ENCODE measurements at regions not wholly inside any gene's neighbourhood (a gene's known extent, or its start where the extent isn't known, plus 50 kb on each side); places are given as distances from the start of the nearest gene placed in this dataset.

DNA sequence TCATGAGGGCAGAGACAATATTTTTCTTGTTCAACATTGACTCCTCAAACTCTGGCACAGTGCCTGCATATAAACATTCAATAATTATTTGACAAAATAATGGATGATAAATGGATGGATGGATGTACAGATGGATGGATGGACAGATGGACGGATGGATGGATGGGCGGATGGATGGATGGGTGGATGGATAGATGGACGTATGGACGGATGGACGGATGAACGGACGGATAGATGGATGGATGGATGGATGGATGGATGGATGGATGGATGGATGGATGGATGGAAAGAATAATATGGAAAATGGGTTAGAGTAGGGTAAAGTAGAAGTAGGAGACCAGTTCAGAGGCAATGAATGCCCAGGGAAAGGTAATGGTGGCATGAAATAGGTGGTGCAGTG, 589.2 kb downstream of the EBF1 start:
- TF ChIP-seq, protein P1, sequence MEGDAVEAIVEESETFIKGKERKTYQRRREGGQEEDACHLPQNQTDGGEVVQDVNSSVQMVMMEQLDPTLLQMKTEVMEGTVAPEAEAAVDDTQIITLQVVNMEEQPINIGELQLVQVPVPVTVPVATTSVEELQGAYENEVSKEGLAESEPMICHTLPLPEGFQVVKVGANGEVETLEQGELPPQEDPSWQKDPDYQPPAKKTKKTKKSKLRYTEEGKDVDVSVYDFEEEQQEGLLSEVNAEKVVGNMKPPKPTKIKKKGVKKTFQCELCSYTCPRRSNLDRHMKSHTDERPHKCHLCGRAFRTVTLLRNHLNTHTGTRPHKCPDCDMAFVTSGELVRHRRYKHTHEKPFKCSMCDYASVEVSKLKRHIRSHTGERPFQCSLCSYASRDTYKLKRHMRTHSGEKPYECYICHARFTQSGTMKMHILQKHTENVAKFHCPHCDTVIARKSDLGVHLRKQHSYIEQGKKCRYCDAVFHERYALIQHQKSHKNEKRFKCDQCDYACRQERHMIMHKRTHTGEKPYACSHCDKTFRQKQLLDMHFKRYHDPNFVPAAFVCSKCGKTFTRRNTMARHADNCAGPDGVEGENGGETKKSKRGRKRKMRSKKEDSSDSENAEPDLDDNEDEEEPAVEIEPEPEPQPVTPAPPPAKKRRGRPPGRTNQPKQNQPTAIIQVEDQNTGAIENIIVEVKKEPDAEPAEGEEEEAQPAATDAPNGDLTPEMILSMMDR (IDR thresholded peaks at IDR 0.05; ENCODE audit: low read length): no peak
- no peak for TF ChIP-seq EZH2 (optimal IDR thresholded peaks at IDR 0.05; ENCODE audit: low read depth, low read length)

Data from MM.1S (cell line).